H9 (cell line): ENCODE measurements at regions not wholly inside any gene's neighbourhood (a gene's known extent, or its start where the extent isn't known, plus 50 kb on each side); places are given as distances from the start of the nearest gene placed in this dataset.

Experiments
- DNase-seq: peaks from one replicate; pipeline ENCODE4 v3.0.0-alpha.2; 2017
- H2AFZ ChIP-seq: one replicate; pipeline ENCODE4 v1.6.1; 2013; ENCODE audit warnings: mild to moderate bottlenecking, low read length, control low read depth, moderate library complexity
- H2AK5ac ChIP-seq: 2 replicates; pipeline ENCODE4 v1.6.1; 2013; ENCODE audit warnings: low read length, control low read depth, mixed read lengths; ENCODE audit not compliant: insufficient read length
- H2BK120ac ChIP-seq: one replicate; pipeline ENCODE4 v1.6.1; 2013; ENCODE audit warnings: low read depth, mild to moderate bottlenecking, low read length, control low read depth, inconsistent platforms; ENCODE audit not compliant: poor library complexity, severe bottlenecking
- H2BK12ac ChIP-seq: 2 replicates; pipeline ENCODE4 v1.6.1; 2013; ENCODE audit warnings: low read length, control low read depth, mixed read lengths, low read depth; ENCODE audit not compliant: insufficient read length
- H2BK15ac ChIP-seq: 2 replicates; pipeline ENCODE4 v1.6.1; 2013; ENCODE audit warnings: low read depth, low read length, control low read depth
- H2BK20ac ChIP-seq: one replicate; pipeline ENCODE4 v1.6.1; 2013; ENCODE audit warnings: low read depth, mild to moderate bottlenecking, low read length, control low read depth, inconsistent platforms; ENCODE audit not compliant: poor library complexity, severe bottlenecking
- H2BK5ac ChIP-seq: 2 replicates; pipeline ENCODE4 v1.6.1; 2013; ENCODE audit warnings: low read length, control low read depth, mixed read lengths; ENCODE audit not compliant: insufficient read length
- H3K14ac ChIP-seq: 2 replicates; pipeline ENCODE4 v1.6.1; 2013; ENCODE audit warnings: low read length, control low read depth; ENCODE audit not compliant: insufficient read depth
- H3K18ac ChIP-seq: 2 replicates; pipeline ENCODE4 v1.6.1; 2013; ENCODE audit warnings: low read depth, mild to moderate bottlenecking, mixed read lengths, low read length, control low read depth; ENCODE audit not compliant: insufficient read length
- H3K23ac ChIP-seq: 2 replicates; pipeline ENCODE4 v1.6.1; 2013; ENCODE audit warnings: low read length, control low read depth, mixed read lengths, low read depth; ENCODE audit not compliant: insufficient read length
- H3K23me2 ChIP-seq: 2 replicates; pipeline ENCODE4 v1.6.1; 2013; ENCODE audit warnings: low read depth, mild to moderate bottlenecking, mixed read lengths, low read length, control low read depth; ENCODE audit not compliant: insufficient read length, poor library complexity, severe bottlenecking
- H3K27ac ChIP-seq: 2 replicates; pipeline ENCODE4 v1.5.1; 2013; ENCODE audit warnings: low read length, control low read depth, mixed read lengths, low read depth; ENCODE audit not compliant: insufficient read length
- H3K27me3 ChIP-seq: 2 replicates; pipeline ENCODE4 v1.6.1; 2013; ENCODE audit warnings: low read length, control low read depth, inconsistent platforms; ENCODE audit not compliant: insufficient read depth
- H3K4ac ChIP-seq: 2 replicates; pipeline ENCODE4 v1.6.1; 2013; ENCODE audit warnings: low read depth, mild to moderate bottlenecking, control low read depth, inconsistent platforms, low read length, moderate library complexity
- H3K4me1 ChIP-seq: 2 replicates; pipeline ENCODE4 v1.6.1; 2013; ENCODE audit warnings: low read length, control low read depth, inconsistent platforms; ENCODE audit not compliant: insufficient read depth
- H3K4me2 ChIP-seq: 2 replicates; pipeline ENCODE4 v1.6.1; 2013; ENCODE audit warnings: low read length, control low read depth, mixed read lengths; ENCODE audit not compliant: insufficient read length, insufficient read depth
- H3K56ac ChIP-seq: 2 replicates; pipeline ENCODE4 v1.6.1; 2013; ENCODE audit warnings: low read depth, mild to moderate bottlenecking, mixed read lengths, low read length, control low read depth; ENCODE audit not compliant: insufficient read length
- H3K79me1 ChIP-seq: 2 replicates; pipeline ENCODE4 v1.6.1; 2013; ENCODE audit warnings: low read depth, mild to moderate bottlenecking, moderate library complexity, low read length, control low read depth, inconsistent platforms; ENCODE audit not compliant: insufficient read depth, poor library complexity, severe bottlenecking
- H3K79me2 ChIP-seq: 2 replicates; pipeline ENCODE4 v1.6.1; 2013; ENCODE audit warnings: low read length, control low read depth, inconsistent platforms; ENCODE audit not compliant: insufficient read depth
- H3K9ac ChIP-seq: 2 replicates; pipeline ENCODE4 v1.6.1; 2013; ENCODE audit warnings: low read length, control low read depth, mixed read lengths; ENCODE audit not compliant: insufficient read length; ENCODE audit errors: extremely low read depth
- H3K9me3 ChIP-seq: one replicate; pipeline ENCODE4 v1.6.1; 2013; ENCODE audit warnings: low read depth, low read length, inconsistent platforms; ENCODE audit not compliant: control insufficient read depth
- H3T11ph ChIP-seq: one replicate; pipeline ENCODE4 v1.6.1; 2013; ENCODE audit warnings: mild to moderate bottlenecking, low read length, control low read depth, inconsistent platforms
- H4K20me1 ChIP-seq: one replicate; pipeline ENCODE4 v1.6.1; 2013; ENCODE audit not compliant: control insufficient read depth, insufficient read length, insufficient read depth
- H4K5ac ChIP-seq: 2 replicates; pipeline ENCODE4 v1.6.1; 2013; ENCODE audit warnings: low read depth, mild to moderate bottlenecking, mixed read lengths, low read length, control low read depth; ENCODE audit not compliant: insufficient read length
- H4K8ac ChIP-seq: replicated peaks from 2 replicates; pipeline ENCODE4 v1.6.1; 2013; ENCODE audit warnings: low read length, control low read depth, mixed read lengths, low read depth; ENCODE audit not compliant: insufficient read length
- H4K91ac ChIP-seq: 2 replicates; pipeline ENCODE4 v1.6.1; 2013; ENCODE audit warnings: low read depth, mild to moderate bottlenecking, moderate library complexity, mixed read lengths, low read length, control low read depth; ENCODE audit not compliant: insufficient read length
- H3K27ac Mint-ChIP-seq, 3 experiments: 2 replicates in 2 of 3; 3 replicates in 1 of 3; pipeline ENCODE4 v1.8.0; 2020 to 2021; ENCODE audit warnings: mixed read lengths in 3 of 3, mild to moderate bottlenecking in 1 of 3, moderate library complexity in 1 of 3
- H3K27me3 Mint-ChIP-seq: 2 replicates; pipeline ENCODE4 v1.8.0; 2021; ENCODE audit warnings: low read depth, mild to moderate bottlenecking, moderate library complexity, mixed read lengths
- H3K36me3 Mint-ChIP-seq, 3 experiments: 2 replicates in 2 of 3; 3 replicates in 1 of 3; pipeline ENCODE4 v1.8.0; 2020 to 2021; ENCODE audit warnings: low read depth in 3 of 3, mixed read lengths in 3 of 3; ENCODE audit not compliant: insufficient read depth in 1 of 3
- H3K4me1 Mint-ChIP-seq, 2 experiments: 2 replicates each; pipeline ENCODE4 v1.8.0; 2020; ENCODE audit warnings: mixed read lengths in 2 of 2
- H3K4me3 Mint-ChIP-seq, 2 experiments: 2 replicates in 1 of 2; 3 replicates in 1 of 2; pipeline ENCODE4 v1.8.0; 2020 to 2021; ENCODE audit warnings: mild to moderate bottlenecking in 2 of 2, mixed read lengths in 2 of 2, moderate library complexity in 1 of 2
- H3K9me3 Mint-ChIP-seq, 2 experiments: 2 replicates in 1 of 2; 3 replicates in 1 of 2; pipeline ENCODE4 v1.8.0; 2020; ENCODE audit warnings: mild to moderate bottlenecking in 2 of 2, mixed read lengths in 2 of 2, moderate library complexity in 1 of 2
- WGBS: extraction: QIAGEN DNeasy Blood & Tissue Kit; methylation state at CpG from one replicate; pipeline ENCODE4 v1.1.7; 2013; ENCODE audit warnings: missing lambda C conversion rate, low lambda C conversion rate, mixed read lengths; ENCODE audit not compliant: insufficient read length; ENCODE audit errors: extremely low coverage; 5-methylcytosine and 5-hydroxymethylcytosine counted together
- TF ChIP-seq, protein P1 (sequence below): fragments of 200-600 bp; sonication (generic); conservative IDR thresholded peaks from 3 replicates; pipeline ENCODE4 v1.8.0; 2021; ENCODE audit warnings: antibody characterized with exemption, mild to moderate bottlenecking

- Histone ChIP-seq H3K4me2 (no peak overlapping the region), H3K79me1 (no peaks in the 10 kb centered on the region), H4K91ac (no peak overlapping the region), H3K27ac (no peak overlapping the region), H2BK15ac (no peak overlapping the region), H4K20me1 (no peaks in the 10 kb centered on the region), H3K79me2 (no peaks in the 10 kb centered on the region), H3K18ac (no peak overlapping the region), H3K9ac (no peak overlapping the region), H3K9me3 (peaks cover 5% of the 10 kb centered on the region), H3K4ac (no peak overlapping the region), H3K14ac (no peak overlapping the region), H3T11ph (no peak overlapping the region), H3K27me3 (no peaks in the 10 kb centered on the region), H3K23ac (no peak overlapping the region), H4K5ac (no peak overlapping the region), H3K23me2 (no peaks in the 10 kb centered on the region), H2AK5ac (no peak overlapping the region), H4K8ac (no peak overlapping the region), H3K56ac (no peak overlapping the region), H2AFZ (no peak overlapping the region), H2BK120ac (no peak overlapping the region), H2BK12ac (no peak overlapping the region), H2BK5ac (no peak overlapping the region), H2BK20ac (no peak overlapping the region), H3K4me1 (no peaks in the 10 kb centered on the region)
- Mint-ChIP-seq H3K4me1 (no peaks in the 10 kb centered on the region), H3K27ac (no peak overlapping the region), H3K9me3 (peaks cover 5 to 6% of the 10 kb centered on the region in 2 experiments; a peak in 3 of 5 replicates), H3K36me3 (peaks cover 0 to 3% (median 0%) of the 10 kb centered on the region in 3 experiments; a peak in 3 of 7 replicates), H3K4me3 (no peak overlapping the region), H3K27me3 (no peaks in the 10 kb centered on the region)
- WGBS, result no CpG with 5 or more reads among the region's 1 CpG
- no peak for DNase-seq
- TF ChIP-seq, protein P1, sequence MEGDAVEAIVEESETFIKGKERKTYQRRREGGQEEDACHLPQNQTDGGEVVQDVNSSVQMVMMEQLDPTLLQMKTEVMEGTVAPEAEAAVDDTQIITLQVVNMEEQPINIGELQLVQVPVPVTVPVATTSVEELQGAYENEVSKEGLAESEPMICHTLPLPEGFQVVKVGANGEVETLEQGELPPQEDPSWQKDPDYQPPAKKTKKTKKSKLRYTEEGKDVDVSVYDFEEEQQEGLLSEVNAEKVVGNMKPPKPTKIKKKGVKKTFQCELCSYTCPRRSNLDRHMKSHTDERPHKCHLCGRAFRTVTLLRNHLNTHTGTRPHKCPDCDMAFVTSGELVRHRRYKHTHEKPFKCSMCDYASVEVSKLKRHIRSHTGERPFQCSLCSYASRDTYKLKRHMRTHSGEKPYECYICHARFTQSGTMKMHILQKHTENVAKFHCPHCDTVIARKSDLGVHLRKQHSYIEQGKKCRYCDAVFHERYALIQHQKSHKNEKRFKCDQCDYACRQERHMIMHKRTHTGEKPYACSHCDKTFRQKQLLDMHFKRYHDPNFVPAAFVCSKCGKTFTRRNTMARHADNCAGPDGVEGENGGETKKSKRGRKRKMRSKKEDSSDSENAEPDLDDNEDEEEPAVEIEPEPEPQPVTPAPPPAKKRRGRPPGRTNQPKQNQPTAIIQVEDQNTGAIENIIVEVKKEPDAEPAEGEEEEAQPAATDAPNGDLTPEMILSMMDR, result no peak
These were observed 450.1 kb downstream of the LPIN1 start for GRCh38 chr2:12196495-12196894.
